ENCODE measurements at regions not wholly inside any gene's neighbourhood (a gene's known extent, or its start where the extent isn't known, plus 50 kb on each side); places are given as distances from the start of the nearest gene placed in this dataset.

GRCh38 chr9:8052991-8053390 lies 253.4 kb upstream of the DMAC1 start:
- Histone ChIP-seq H3K27ac (ENCODE audit: low read length) (no peak overlapping the region), H3K9me3 (ENCODE audit: control insufficient read depth, insufficient read depth, low read length) (no peaks in the 10 kb centered on the region), H3K4me1 (ENCODE audit: control insufficient read depth, insufficient read depth, low read length) (no peaks in the 10 kb centered on the region), H3K36me3 (ENCODE audit: control insufficient read depth, insufficient read depth, low read length) (no peaks in the 10 kb centered on the region), H3K27me3 (ENCODE audit: control insufficient read depth, insufficient read depth, low read length) (no peaks in the 10 kb centered on the region), H3K4me3 (ENCODE audit: low read length) (no peak overlapping the region)
- ATAC-seq (no peak), DNase-seq (no peak)
- H3K27ac Mint-ChIP-seq: no peak overlapping the region
- H3K4me3 Mint-ChIP-seq: no peak overlapping the region
- intact Hi-C loops (cut with micrococcal nuclease): no loop called here
- TF ChIP-seq, protein P1, sequence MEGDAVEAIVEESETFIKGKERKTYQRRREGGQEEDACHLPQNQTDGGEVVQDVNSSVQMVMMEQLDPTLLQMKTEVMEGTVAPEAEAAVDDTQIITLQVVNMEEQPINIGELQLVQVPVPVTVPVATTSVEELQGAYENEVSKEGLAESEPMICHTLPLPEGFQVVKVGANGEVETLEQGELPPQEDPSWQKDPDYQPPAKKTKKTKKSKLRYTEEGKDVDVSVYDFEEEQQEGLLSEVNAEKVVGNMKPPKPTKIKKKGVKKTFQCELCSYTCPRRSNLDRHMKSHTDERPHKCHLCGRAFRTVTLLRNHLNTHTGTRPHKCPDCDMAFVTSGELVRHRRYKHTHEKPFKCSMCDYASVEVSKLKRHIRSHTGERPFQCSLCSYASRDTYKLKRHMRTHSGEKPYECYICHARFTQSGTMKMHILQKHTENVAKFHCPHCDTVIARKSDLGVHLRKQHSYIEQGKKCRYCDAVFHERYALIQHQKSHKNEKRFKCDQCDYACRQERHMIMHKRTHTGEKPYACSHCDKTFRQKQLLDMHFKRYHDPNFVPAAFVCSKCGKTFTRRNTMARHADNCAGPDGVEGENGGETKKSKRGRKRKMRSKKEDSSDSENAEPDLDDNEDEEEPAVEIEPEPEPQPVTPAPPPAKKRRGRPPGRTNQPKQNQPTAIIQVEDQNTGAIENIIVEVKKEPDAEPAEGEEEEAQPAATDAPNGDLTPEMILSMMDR (IDR thresholded peaks at IDR 0.05): no peak
- peaks cover 0 to 11% of the 10 kb centered on the region in 2 donors for H3K27me3 Mint-ChIP-seq (ENCODE audit: low read depth in 2 of 2)
- H3K36me3 Mint-ChIP-seq: peaks cover 29% of the 10 kb centered on the region
- no peaks in the 10 kb centered on the region for H3K4me1 Mint-ChIP-seq
- 92% methylated on average over 3 of the region's 3 CpGs for WGBS (ENCODE audit: insufficient coverage)
- peaks cover 5 to 10% of the 10 kb centered on the region in 2 donors for H3K9me3 Mint-ChIP-seq

GRCh38 chr9:8037745-8038144 lies 238.2 kb upstream of the DMAC1 start:
- Histone ChIP-seq H3K36me3 (ENCODE audit: control insufficient read depth, insufficient read depth, low read length) (no peaks in the 10 kb centered on the region), H3K4me1 (ENCODE audit: control insufficient read depth, insufficient read depth, low read length) (no peaks in the 10 kb centered on the region), H3K27me3 (ENCODE audit: control insufficient read depth, insufficient read depth, low read length) (no peaks in the 10 kb centered on the region), H3K9me3 (ENCODE audit: control insufficient read depth, insufficient read depth, low read length) (peaks cover 8% of the 10 kb centered on the region), H3K4me3 (ENCODE audit: low read length) (no peak overlapping the region), H3K27ac (ENCODE audit: low read length) (no peak overlapping the region)
- TF ChIP-seq, protein P1 (IDR thresholded peaks at IDR 0.05): no peak
- no peak overlapping the region for H3K4me3 Mint-ChIP-seq
- H3K27me3 Mint-ChIP-seq (ENCODE audit: low read depth in 2 of 2): no peaks in the 10 kb centered on the region
- H3K9me3 Mint-ChIP-seq: peaks cover 6% of the 10 kb centered on the region in 2 donors
- peaks cover 5 to 7% of the 10 kb centered on the region in 2 donors for H3K4me1 Mint-ChIP-seq
- 60% methylated on average over 1 of the region's 2 CpGs for WGBS (ENCODE audit: insufficient coverage)
- intact Hi-C loops (cut with micrococcal nuclease): no loop called here
- H3K36me3 Mint-ChIP-seq: peaks cover 15% of the 10 kb centered on the region
- DNase-seq (no peak), ATAC-seq (no peak)
- H3K27ac Mint-ChIP-seq: no peak overlapping the region

- no peaks in the 10 kb centered on the region for H3K4me1 ChIP-seq (ENCODE audit: control insufficient read depth, insufficient read depth, low read length)
- H3K4me3 ChIP-seq (ENCODE audit: low read length): no peak overlapping the region
- peaks cover 8% of the 10 kb centered on the region for H3K9me3 ChIP-seq (ENCODE audit: control insufficient read depth, insufficient read depth, low read length)
- intact Hi-C loops (cut with micrococcal nuclease): no loop called here
- TF ChIP-seq, protein P1 (IDR thresholded peaks at IDR 0.05): no peak
- ATAC-seq (no peak), DNase-seq (no peak)
- H3K36me3 Mint-ChIP-seq: peaks cover 15% of the 10 kb centered on the region
- H3K27ac Mint-ChIP-seq: no peak overlapping the region
- peaks cover 6% of the 10 kb centered on the region in 2 donors for H3K9me3 Mint-ChIP-seq
- no peak overlapping the region for H3K27ac ChIP-seq (ENCODE audit: low read length)
- H3K27me3 Mint-ChIP-seq (ENCODE audit: low read depth in 2 of 2): no peaks in the 10 kb centered on the region
- H3K36me3 ChIP-seq (ENCODE audit: control insufficient read depth, insufficient read depth, low read length): no peaks in the 10 kb centered on the region
- H3K4me3 Mint-ChIP-seq: no peak overlapping the region
- no peaks in the 10 kb centered on the region for H3K27me3 ChIP-seq (ENCODE audit: control insufficient read depth, insufficient read depth, low read length)
- peaks cover 5 to 7% of the 10 kb centered on the region in 2 donors for H3K4me1 Mint-ChIP-seq
These were observed 237.4 kb upstream of the DMAC1 start for GRCh38 chr9:8036914-8037524.

DNA sequence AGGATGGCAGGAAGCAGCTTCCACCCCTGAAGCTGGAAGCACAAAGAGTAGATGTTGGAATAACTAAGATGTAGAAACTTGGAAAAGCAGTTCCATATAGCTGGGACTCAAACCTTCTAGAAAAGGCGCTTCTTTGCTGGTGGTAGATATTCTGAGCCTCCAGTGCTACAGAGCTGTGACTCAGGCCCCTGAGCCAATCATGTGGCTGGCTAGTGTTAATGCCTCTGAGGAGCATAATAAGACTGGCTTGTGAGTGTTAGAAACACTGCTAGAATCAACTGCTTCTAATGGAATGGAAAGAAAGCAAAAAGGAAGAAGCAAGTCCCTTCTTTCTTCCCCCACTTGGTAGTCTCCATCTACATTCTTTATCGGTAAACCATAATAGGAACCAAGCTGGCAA lies 234.2 kb upstream of the DMAC1 start:
- ATAC-seq: no peak
- H3K4me3 Mint-ChIP-seq: no peak overlapping the region
- no peak overlapping the region for H3K4me3 ChIP-seq (ENCODE audit: low read length)

More for the DNA sequence above, 234.2 kb upstream of the DMAC1 start:
- H3K27ac Mint-ChIP-seq: no peak overlapping the region
- Histone ChIP-seq H3K36me3 (ENCODE audit: control insufficient read depth, insufficient read depth, low read length) (no peaks in the 10 kb centered on the region), H3K9me3 (ENCODE audit: control insufficient read depth, insufficient read depth, low read length) (peaks cover 8% of the 10 kb centered on the region), H3K27me3 (ENCODE audit: control insufficient read depth, insufficient read depth, low read length) (no peaks in the 10 kb centered on the region), H3K27ac (ENCODE audit: low read length) (no peak overlapping the region), H3K4me1 (ENCODE audit: control insufficient read depth, insufficient read depth, low read length) (no peaks in the 10 kb centered on the region)
- peaks cover 8% of the 10 kb centered on the region for H3K36me3 Mint-ChIP-seq
- TF ChIP-seq, protein P1 (IDR thresholded peaks at IDR 0.05): no peak
- H3K9me3 Mint-ChIP-seq: peaks cover 4 to 6% of the 10 kb centered on the region in 2 donors
- intact Hi-C loops (cut with micrococcal nuclease): no loop called here
- peaks cover 5 to 12% of the 10 kb centered on the region in 2 donors for H3K4me1 Mint-ChIP-seq
- DNase-seq: no peak
- WGBS (ENCODE audit: insufficient coverage): 100% methylated on average over 1 of the region's 2 CpGs
- H3K27me3 Mint-ChIP-seq (ENCODE audit: low read depth in 2 of 2): peaks cover 0 to 4% of the 10 kb centered on the region in 2 donors
